Esophagus squamous epithelium (tissue), 5 donors: ENCODE measurements at regions not wholly inside any gene's neighbourhood (a gene's known extent, or its start where the extent isn't known, plus 50 kb on each side); places are given as distances from the start of the nearest gene placed in this dataset.
A peak's percentile ranks its signal among the peaks of the same experiment; 100 is the strongest.

ENCODE experiments used
- DNase-seq: peaks from one replicate; lab custom pipeline; 2025; lab: John Stamatoyannopoulos, UW
- H3K27ac ChIP-seq, 4 donors: fragments of 200-600 bp; sonication (generic); one replicate each; pipeline ENCODE4 v1.5.1; 2016 to 2019; ENCODE audit warnings: mild to moderate bottlenecking in 1 of 4
- H3K27me3 ChIP-seq, 4 donors: fragments of 200-600 bp; sonication (generic); 1 replicate in 3 of 4; 2 replicates in 1 of 4; pipeline versions ENCODE4 v1.5.1 to v1.6.0; 2017 to 2021; ENCODE audit warnings: antibody characterized with exemption in 1 of 4
- H3K36me3 ChIP-seq, 3 donors: fragments of 200-600 bp; sonication (generic); one replicate each; pipeline ENCODE4 v1.5.1; 2016 to 2019
- H3K4me1 ChIP-seq, 3 donors: fragments of 200-600 bp; sonication (generic); one replicate each; pipeline ENCODE4 v1.5.1; 2017 to 2019
- H3K4me3 ChIP-seq, 4 donors: fragments of 200-600 bp; sonication (generic); 1 replicate in 3 of 4; 2 replicates in 1 of 4; pipeline ENCODE4 v1.5.1; 2016 to 2019; ENCODE audit warnings: mild to moderate bottlenecking in 2 of 4, moderate library complexity in 1 of 4
- H3K9me3 ChIP-seq, 3 donors: fragments of 200-600 bp; sonication (generic); one replicate each; pipeline ENCODE4 v1.5.1; 2016 to 2019
- POLR2A ChIP-seq, 4 donors: fragments of 450-650 bp; IDR thresholded peaks; one replicate each; pipeline ENCODE4 v1.6.1; 2017; ENCODE audit warnings: antibody characterized with exemption in 4 of 4, mild to moderate bottlenecking in 4 of 4, moderate library complexity in 3 of 4
- WGBS, 2 donors: methylation state at CpG; one replicate each; pipeline ENCODE4 v1.1.5; 2018; 5-methylcytosine and 5-hydroxymethylcytosine counted together
- intact Hi-C: fragments of 100-400 bp; cut with DNase I; formaldehyde crosslinking; loops from one replicate; pipeline ENCODE4 v1.15.0; 2022
- TF ChIP-seq, protein P1 (sequence below), 6 experiments: fragments of 450-650 bp in 4 of 6; fragments of 200-600 bp in 2 of 6; sonication (generic) in 2 of 6; IDR thresholded peaks; one replicate each; pipeline ENCODE4 v1.5.1; 2016 to 2019; ENCODE audit warnings: antibody characterized with exemption in 6 of 6, mild to moderate bottlenecking in 4 of 6, moderate library complexity in 4 of 6
- donor health status: DM: yes; HTN: yes; CAD: no.

DNA sequence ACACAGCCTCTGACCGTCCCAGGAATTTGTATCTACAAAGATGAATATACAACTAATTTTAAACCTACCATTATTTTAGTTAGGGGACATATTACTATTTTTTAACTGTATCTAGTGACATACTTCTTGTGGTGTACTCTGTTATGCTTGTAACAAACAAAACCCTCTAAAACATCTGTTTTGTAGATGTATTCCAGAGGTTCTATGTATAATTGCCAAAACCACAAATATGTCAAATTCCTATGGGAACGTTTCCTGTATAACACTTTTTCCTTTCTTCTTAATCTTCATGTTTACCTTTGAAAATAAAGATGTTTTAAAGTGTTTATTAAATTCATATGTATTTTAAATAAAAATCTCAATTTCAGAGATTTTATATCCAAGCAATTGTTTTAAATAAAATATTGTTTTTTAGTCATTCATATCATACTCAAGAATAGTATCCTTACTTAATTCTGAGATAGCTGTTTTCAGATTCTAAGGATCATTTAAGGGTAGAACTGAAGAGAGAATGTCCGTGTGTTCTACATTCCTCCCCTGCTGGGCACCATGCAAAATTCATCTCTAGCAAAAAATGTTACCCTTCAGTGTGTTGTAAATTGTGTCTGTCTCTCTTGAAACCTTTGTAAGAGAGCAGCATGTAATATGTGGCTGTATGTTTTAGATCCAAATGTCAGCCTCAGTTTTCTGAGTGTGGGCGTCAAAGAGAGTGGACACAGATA lies 1327.7 kb downstream of the EFNB2 start:
- WGBS, 2 donors = 40 to 51% methylated on average over 3 to 4 of the region's 4 CpGs
- DNase-seq = no peak
- Histone ChIP-seq H3K36me3 (no peaks in the 10 kb centered on the region), H3K9me3 (no peaks in the 10 kb centered on the region), H3K27me3 (no peaks in the 10 kb centered on the region), H3K4me1 (no peaks in the 10 kb centered on the region), H3K4me3 (no peak overlapping the region), H3K27ac (no peak overlapping the region)
- intact Hi-C loops = no loop called here
- TF ChIP-seq, protein P1, sequence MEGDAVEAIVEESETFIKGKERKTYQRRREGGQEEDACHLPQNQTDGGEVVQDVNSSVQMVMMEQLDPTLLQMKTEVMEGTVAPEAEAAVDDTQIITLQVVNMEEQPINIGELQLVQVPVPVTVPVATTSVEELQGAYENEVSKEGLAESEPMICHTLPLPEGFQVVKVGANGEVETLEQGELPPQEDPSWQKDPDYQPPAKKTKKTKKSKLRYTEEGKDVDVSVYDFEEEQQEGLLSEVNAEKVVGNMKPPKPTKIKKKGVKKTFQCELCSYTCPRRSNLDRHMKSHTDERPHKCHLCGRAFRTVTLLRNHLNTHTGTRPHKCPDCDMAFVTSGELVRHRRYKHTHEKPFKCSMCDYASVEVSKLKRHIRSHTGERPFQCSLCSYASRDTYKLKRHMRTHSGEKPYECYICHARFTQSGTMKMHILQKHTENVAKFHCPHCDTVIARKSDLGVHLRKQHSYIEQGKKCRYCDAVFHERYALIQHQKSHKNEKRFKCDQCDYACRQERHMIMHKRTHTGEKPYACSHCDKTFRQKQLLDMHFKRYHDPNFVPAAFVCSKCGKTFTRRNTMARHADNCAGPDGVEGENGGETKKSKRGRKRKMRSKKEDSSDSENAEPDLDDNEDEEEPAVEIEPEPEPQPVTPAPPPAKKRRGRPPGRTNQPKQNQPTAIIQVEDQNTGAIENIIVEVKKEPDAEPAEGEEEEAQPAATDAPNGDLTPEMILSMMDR (IDR thresholded peaks at IDR 0.05) = no peak
- TF ChIP-seq POLR2A (IDR thresholded peaks at IDR 0.05) = no peak

DNA sequence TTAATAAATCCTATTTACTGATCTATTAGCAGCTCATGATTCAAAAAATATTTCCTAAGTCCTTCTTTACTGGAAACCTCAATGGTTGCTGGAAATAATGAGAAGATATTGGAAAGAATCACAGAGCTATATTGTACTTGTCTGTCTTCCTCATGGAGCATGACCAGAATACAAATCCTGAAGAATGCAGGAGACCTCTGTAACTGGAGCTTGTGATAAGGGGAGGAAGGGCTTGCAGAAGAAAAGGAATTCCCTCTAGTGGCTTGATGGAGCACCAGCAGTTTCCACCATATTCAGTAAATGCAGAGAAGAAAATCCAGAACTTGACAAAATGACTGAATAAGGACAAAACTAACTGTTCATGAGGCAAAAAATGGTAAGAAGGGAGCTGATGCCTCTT lies 1333.1 kb downstream of the EFNB2 start:
- no peak overlapping the region for H3K4me3 ChIP-seq
- no peaks in the 10 kb centered on the region for H3K27me3 ChIP-seq
- no peak for TF ChIP-seq POLR2A (IDR thresholded peaks at IDR 0.05)
- TF ChIP-seq, protein P1 (IDR thresholded peaks at IDR 0.05) = peak in 3 of 6 experiments; percentile 14 to 39 (median 15)
- DNase-seq = no peak
- H3K4me1 ChIP-seq = no peaks in the 10 kb centered on the region
- H3K36me3 ChIP-seq = no peaks in the 10 kb centered on the region
- no peak overlapping the region for H3K27ac ChIP-seq
- no peaks in the 10 kb centered on the region for H3K9me3 ChIP-seq
- intact Hi-C loops = no loop called here

DNA sequence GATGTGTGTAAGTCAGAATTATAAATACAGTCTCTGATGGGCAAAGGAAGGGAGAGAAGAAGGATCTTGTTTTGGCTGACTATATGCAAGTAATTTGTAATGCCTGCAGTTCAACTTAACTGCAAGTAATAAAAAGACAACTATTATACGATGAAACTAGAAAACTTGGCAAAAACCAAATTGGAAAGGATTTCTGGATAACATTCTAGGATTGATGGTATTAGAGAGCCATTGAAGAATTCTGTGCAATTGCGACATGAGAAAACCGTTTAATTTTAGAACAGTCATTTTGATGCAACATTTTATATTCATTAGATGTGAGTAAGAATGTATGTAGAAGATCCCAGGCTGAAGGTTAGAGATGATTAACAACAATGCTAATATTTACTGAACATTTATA lies 1334.1 kb downstream of the EFNB2 start:
- Histone ChIP-seq H3K4me1 (no peaks in the 10 kb centered on the region), H3K36me3 (no peaks in the 10 kb centered on the region), H3K27me3 (no peaks in the 10 kb centered on the region), H3K4me3 (no peak overlapping the region), H3K27ac (no peak overlapping the region), H3K9me3 (no peaks in the 10 kb centered on the region)
- TF ChIP-seq, protein P1 (IDR thresholded peaks at IDR 0.05) = no peak
- TF ChIP-seq POLR2A (IDR thresholded peaks at IDR 0.05) = no peak
- WGBS, 2 donors = 57 to 64% methylated on average over 3 of the region's 3 CpGs
- intact Hi-C loops = no loop called here
- no peak for DNase-seq

DNA sequence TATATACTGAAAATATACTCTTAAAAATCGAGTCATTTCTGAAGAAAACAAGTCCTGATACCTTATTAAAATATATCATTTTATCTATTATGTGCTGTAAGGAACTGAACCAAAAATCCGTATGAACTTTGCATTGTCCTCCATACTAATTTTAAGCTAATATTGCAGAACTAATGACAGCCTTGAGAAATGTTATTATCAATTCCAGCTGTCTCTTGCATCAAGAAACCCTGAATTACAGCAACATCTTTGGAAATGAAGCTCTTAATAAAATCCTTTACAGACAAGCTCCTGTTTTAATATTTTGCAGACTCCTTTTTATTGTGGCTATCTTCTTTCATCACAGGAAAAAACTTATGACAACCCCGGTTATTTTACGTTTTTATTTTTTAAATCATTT lies 1335.3 kb downstream of the EFNB2 start:
- Histone ChIP-seq H3K27me3 (no peaks in the 10 kb centered on the region), H3K4me3 (no peak overlapping the region), H3K36me3 (no peaks in the 10 kb centered on the region), H3K27ac (no peak overlapping the region), H3K4me1 (no peaks in the 10 kb centered on the region), H3K9me3 (no peaks in the 10 kb centered on the region)
- TF ChIP-seq, protein P1 (IDR thresholded peaks at IDR 0.05) = no peak
- TF ChIP-seq POLR2A (IDR thresholded peaks at IDR 0.05) = no peak
- DNase-seq = no peak
- 62 to 75% methylated on average over 4 of the region's 4 CpGs for WGBS, 2 donors
- intact Hi-C loops = no loop called here

DNA sequence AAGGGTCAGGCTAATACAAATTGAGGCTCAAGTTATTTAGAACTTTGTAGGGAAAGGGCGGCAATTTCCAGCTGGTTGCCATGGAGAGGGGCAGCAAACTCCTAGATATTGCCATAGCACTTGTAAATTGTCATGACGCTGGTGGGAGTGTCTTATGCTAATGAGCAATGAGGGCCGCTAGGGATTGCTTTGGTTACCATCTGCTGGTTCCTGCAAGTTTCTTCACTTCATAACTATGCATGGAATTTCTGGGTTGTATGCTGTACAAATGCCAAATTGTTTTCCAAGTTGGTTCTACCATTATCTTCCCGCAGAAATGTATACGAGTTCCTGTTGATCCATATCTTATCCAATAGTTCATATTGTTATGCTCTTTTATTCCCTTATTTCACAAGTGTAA lies 1339.4 kb downstream of the EFNB2 start:
- Histone ChIP-seq H3K4me1 (no peaks in the 10 kb centered on the region), H3K36me3 (no peaks in the 10 kb centered on the region), H3K9me3 (no peaks in the 10 kb centered on the region), H3K27ac (no peak overlapping the region), H3K4me3 (no peak overlapping the region), H3K27me3 (no peaks in the 10 kb centered on the region)
- WGBS, 2 donors = 60 to 67% methylated on average over 5 of the region's 5 CpGs
- no peak for DNase-seq
- intact Hi-C loops = no loop called here
- TF ChIP-seq POLR2A (IDR thresholded peaks at IDR 0.05) = no peak
- TF ChIP-seq, protein P1 (IDR thresholded peaks at IDR 0.05) = no peak
